ENCODE measurements at regions not wholly inside any gene's neighbourhood (a gene's known extent, or its start where the extent isn't known, plus 50 kb on each side); places are given as distances from the start of the nearest gene placed in this dataset.

DNA sequence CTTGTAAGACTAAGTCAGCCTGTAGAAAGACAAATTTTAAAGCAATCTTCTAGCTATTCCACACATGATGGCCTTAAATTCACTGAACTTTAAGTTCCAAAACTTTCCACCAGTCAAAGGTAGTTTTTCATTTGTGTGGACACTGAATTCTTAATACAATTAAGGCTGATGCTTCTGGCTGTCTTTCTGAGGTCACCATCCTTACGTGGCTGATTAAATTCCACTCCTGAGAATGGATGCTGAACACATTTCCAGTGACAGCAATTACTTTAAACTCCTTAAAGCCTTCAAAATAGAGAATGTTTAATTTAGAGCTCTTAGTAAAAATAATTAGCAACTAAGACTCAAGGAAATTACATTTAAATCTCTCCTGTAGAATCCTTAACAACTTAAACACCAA, 142.6 kb upstream of the COL1A2 start:
- peaks cover 1% of the 10 kb centered on the region for H3K4me1 ChIP-seq (ENCODE audit: insufficient read depth, low read length)
- no peak overlapping the region for H3K4me3 ChIP-seq (ENCODE audit: low read length)
- no peaks in the 10 kb centered on the region for H3K27me3 ChIP-seq (ENCODE audit: insufficient read depth, low read length)
- H3K36me3 ChIP-seq (ENCODE audit: insufficient read depth, low read length), result no peaks in the 10 kb centered on the region
- no peak overlapping the region for H2AFZ ChIP-seq (ENCODE audit: low read depth, low read length)
- H3K9me3 ChIP-seq (ENCODE audit: low read length), result no peaks in the 10 kb centered on the region

DNA sequence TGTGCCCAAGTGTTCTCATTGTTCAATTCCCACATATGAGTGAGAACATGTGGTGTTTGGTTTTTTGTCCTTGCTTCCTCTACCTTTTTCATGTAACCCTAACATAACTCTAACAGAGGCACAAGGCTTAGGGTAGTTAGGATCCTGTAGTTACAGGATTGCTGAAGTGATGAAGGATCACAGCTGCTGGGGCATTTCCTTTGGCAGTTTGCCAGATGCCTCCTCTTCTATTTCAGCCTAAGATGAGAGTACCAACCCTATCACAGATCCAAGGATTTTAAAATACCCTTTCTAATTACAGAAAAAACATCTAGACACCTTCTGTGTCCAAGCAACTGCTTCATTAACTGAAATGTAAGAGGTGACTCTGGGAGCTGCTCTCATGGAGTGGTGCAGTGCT, 141.7 kb upstream of the COL1A2 start:
- no peaks in the 10 kb centered on the region for H3K4me1 ChIP-seq (ENCODE audit: insufficient read depth, low read length)
- H3K4me3 ChIP-seq (ENCODE audit: low read length), result no peak overlapping the region
- H2AFZ ChIP-seq (ENCODE audit: low read depth, low read length), result no peak overlapping the region
- no peaks in the 10 kb centered on the region for H3K9me3 ChIP-seq (ENCODE audit: low read length)
- no peaks in the 10 kb centered on the region for H3K27me3 ChIP-seq (ENCODE audit: insufficient read depth, low read length)
- no peaks in the 10 kb centered on the region for H3K36me3 ChIP-seq (ENCODE audit: insufficient read depth, low read length)

DNA sequence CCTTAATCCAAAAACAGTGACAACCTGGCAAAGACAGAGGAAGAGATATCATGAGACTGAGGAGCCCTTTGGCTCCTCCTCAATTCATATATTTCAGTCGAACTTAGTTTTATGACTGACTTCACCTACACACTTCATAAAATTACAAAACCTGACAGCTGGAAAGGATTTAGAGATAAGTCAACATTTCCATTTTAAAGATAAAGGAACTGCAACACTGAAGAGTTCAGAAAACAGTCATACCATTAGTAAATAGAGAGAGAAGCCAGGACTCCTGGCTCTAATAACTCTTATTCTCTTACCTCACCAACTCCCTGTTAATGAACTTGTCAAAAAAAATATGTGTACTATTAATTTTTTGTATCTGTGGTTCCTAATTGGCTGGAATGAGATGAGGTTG, 141.0 kb upstream of the COL1A2 start:
- Histone ChIP-seq H3K27me3 (ENCODE audit: insufficient read depth, low read length) (no peaks in the 10 kb centered on the region), H3K9me3 (ENCODE audit: low read length) (no peaks in the 10 kb centered on the region), H2AFZ (ENCODE audit: low read depth, low read length) (no peak overlapping the region), H3K4me3 (ENCODE audit: low read length) (no peak overlapping the region), H3K36me3 (ENCODE audit: insufficient read depth, low read length) (no peaks in the 10 kb centered on the region), H3K4me1 (ENCODE audit: insufficient read depth, low read length) (no peaks in the 10 kb centered on the region)

DNA sequence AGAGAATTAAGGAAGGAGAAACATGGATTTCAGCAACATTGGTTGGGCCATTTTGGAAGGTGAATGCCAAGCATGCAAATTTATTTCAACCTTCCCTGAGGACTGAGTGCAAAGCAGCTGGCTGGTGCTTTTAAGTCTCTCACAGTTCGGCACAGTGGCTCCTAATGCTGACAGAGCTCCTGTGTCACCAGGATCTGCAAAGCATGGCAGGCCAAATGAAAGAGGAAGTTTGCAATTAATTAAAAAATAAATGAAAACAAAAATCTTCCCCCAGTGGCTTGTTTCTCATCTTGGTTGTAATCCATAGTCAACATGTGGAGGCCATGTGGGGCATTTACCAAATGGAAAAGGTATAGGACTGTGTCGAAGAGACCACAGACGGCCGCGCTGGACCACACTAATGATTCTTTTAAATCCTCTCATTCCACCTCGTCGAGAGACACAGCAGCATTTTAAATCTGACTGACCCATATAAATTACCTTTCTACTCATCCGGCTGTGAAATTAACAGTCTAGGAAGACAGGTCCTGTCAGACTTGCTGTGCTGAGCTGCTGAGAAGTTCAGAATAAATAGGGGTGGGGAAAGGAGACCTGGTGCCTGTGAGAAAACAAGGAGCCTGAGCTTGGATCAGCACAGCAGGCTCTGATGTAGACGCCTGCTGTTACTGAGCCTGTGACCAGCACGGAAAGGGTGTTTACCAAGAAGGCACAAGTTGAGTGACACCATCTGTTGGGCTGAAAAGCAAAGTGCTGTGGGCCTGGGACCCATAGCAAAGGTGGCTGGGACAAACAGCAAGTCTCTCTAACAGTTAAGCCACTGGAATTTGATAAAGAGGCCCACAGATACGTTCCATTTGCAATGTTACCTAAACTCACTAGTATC, 136.0 kb upstream of the COL1A2 start:
- Histone ChIP-seq H3K4me3 (ENCODE audit: low read length) (no peak overlapping the region), H3K36me3 (ENCODE audit: insufficient read depth, low read length) (no peaks in the 10 kb centered on the region), H2AFZ (ENCODE audit: low read depth, low read length) (peak overlapping the region; percentile 6), H3K9me3 (ENCODE audit: low read length) (no peaks in the 10 kb centered on the region), H3K27me3 (ENCODE audit: insufficient read depth, low read length) (no peaks in the 10 kb centered on the region), H3K4me1 (ENCODE audit: insufficient read depth, low read length) (no peaks in the 10 kb centered on the region)

DNA sequence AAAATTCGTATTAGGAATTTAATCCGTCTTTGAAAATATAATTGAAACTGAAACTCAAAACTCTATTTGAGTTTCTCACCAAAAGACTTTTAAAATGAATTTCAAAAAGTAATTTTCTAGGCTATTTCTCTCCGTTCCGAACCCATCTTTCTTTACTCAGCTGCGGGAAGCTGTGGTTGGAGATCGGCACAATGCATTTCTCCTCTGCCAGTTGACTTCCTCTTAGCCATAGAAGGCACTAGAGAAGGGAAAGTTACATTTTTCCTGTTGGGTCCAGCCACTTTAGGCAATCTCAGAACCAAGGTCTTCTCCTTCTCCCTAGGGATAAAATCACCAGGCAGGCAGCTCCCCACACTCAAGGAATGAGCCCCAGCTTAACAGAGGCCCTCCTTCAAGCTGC, 133.6 kb upstream of the COL1A2 start:
- no peaks in the 10 kb centered on the region for H3K27me3 ChIP-seq (ENCODE audit: insufficient read depth, low read length)
- H3K4me1 ChIP-seq (ENCODE audit: insufficient read depth, low read length), result peaks cover 8% of the 10 kb centered on the region
- no peak overlapping the region for H2AFZ ChIP-seq (ENCODE audit: low read depth, low read length)
- no peak overlapping the region for H3K4me3 ChIP-seq (ENCODE audit: low read length)
- no peaks in the 10 kb centered on the region for H3K9me3 ChIP-seq (ENCODE audit: low read length)
- H3K36me3 ChIP-seq (ENCODE audit: insufficient read depth, low read length), result no peaks in the 10 kb centered on the region

DNA sequence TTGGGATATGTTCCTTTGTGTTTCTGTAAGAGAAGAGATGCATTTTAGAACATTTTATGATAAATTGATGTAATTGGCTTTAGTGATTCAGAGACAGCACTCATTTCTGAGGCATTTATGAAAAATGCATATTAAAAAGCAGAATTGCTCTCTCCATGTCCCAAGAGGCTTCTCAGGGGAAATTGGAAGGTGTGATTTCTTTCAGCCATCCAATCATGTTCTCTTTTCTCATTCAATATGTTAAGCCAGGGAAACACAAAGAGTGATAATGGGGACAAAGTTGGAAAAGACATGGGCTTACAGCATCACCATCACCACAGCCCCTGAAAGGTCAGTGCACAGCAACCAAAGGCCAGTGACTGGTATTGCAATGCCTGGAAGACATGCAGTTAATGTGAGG, 129.9 kb upstream of the COL1A2 start:
- Histone ChIP-seq H2AFZ (ENCODE audit: low read depth, low read length) (no peak overlapping the region), H3K4me3 (ENCODE audit: low read length) (no peak overlapping the region), H3K36me3 (ENCODE audit: insufficient read depth, low read length) (no peaks in the 10 kb centered on the region), H3K27me3 (ENCODE audit: insufficient read depth, low read length) (no peaks in the 10 kb centered on the region), H3K4me1 (ENCODE audit: insufficient read depth, low read length) (peaks cover 8% of the 10 kb centered on the region), H3K9me3 (ENCODE audit: low read length) (no peaks in the 10 kb centered on the region)

DNA sequence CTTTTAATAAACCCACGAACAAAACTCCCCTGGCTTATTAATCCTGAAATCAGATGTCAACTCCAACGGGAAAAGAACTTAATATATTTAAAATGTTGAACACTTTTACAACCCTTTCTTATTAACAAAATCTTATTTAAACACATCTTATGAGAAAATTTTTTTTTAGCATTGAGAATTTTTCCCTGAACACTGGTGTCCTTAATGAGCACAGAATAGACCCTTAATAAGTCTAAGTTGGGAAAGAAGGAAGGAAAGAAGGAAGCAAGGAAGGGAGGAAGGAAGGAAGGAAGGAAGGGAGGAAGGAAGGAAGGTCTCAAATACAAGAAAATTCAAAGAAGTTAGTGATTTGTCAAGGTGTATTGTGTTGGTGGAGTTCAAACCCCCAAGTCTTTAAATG, 129.2 kb upstream of the COL1A2 start:
- peaks cover 8% of the 10 kb centered on the region for H3K4me1 ChIP-seq (ENCODE audit: insufficient read depth, low read length)
- H3K9me3 ChIP-seq (ENCODE audit: low read length), result no peaks in the 10 kb centered on the region
- no peaks in the 10 kb centered on the region for H3K27me3 ChIP-seq (ENCODE audit: insufficient read depth, low read length)
- no peak overlapping the region for H3K4me3 ChIP-seq (ENCODE audit: low read length)
- H2AFZ ChIP-seq (ENCODE audit: low read depth, low read length), result no peak overlapping the region
- H3K36me3 ChIP-seq (ENCODE audit: insufficient read depth, low read length), result no peaks in the 10 kb centered on the region

DNA sequence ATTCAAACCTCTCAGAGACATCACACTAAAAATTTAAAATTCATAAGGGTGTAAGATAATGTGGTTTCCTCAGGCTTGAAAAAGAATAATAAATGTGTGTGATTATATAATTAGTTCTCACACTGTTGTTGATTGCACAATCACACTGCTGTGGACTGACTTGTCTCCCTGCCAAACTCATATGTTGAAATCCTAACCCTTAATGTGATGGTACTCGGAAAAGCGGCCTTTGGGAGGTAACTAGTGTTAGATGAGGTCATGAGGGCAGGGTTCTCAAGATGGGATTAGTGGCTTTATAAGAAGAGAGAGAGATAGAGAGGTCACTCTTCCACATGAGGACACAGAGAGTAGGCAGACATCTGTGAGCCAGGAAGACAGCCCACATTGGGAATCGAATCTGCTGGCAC, 128.5 kb upstream of the COL1A2 start:
- Histone ChIP-seq H3K36me3 (ENCODE audit: insufficient read depth, low read length) (no peaks in the 10 kb centered on the region), H3K4me3 (ENCODE audit: low read length) (no peak overlapping the region), H3K27me3 (ENCODE audit: insufficient read depth, low read length) (no peaks in the 10 kb centered on the region), H3K9me3 (ENCODE audit: low read length) (no peaks in the 10 kb centered on the region), H3K4me1 (ENCODE audit: insufficient read depth, low read length) (peaks cover 8% of the 10 kb centered on the region), H2AFZ (ENCODE audit: low read depth, low read length) (no peak overlapping the region)

DNA sequence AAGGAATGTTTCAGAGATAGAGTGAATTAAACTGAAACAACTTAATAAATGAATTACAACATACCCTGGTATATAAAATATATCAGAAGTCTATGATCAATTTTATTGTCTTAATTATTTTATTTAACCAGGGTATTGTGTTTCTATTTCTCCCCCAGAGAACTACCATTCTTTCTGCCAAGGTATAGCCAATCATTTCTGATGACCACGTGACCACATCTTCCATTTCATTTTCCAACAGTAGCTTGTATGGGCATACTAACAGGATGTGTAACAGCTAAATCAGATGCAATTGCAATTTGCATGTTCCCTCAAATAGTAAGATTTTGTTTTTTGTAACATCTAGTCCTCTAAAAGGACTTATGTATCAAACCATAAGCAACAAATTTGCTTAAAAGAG, 123.9 kb upstream of the COL1A2 start:
- H2AFZ ChIP-seq (ENCODE audit: low read depth, low read length), result no peak overlapping the region
- H3K9me3 ChIP-seq (ENCODE audit: low read length), result no peaks in the 10 kb centered on the region
- peaks cover 11% of the 10 kb centered on the region for H3K4me1 ChIP-seq (ENCODE audit: insufficient read depth, low read length)
- H3K4me3 ChIP-seq (ENCODE audit: low read length), result no peak overlapping the region
- no peaks in the 10 kb centered on the region for H3K27me3 ChIP-seq (ENCODE audit: insufficient read depth, low read length)
- H3K36me3 ChIP-seq (ENCODE audit: insufficient read depth, low read length), result no peaks in the 10 kb centered on the region

DNA sequence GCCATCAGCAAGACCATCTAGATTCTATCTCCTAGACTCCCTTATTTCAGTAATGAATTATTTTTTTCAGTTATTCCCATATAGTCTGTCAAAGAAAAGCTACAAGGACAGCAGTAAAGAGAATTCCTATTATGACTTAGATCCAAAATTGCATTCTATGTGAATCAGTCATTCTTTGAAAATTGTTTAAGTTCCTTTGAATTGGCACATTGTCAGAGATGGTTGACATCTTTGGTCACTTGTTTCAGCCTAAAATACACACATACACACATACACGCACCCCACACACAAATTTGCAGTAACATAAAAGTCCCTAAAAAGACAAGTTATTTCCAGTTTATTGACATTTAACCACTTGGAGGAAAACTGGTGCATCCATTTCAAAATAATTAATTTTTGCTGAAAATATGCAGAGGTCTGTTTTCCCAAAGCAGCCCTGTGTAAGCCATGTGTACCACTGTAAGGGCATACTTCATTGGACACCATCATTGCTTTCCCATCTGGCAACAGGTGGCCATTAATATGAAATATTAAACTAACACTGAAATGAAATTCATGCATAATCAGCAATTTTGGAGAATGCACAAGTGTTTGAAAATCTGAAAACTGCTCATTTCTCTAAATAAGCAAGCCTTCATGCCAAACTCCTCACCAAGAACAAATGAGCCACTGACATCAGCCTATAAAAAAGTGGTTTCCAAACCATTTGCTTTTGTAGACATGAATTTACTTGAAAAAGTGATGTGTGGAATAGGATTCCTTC, 121.7 kb upstream of the COL1A2 start:
- Histone ChIP-seq H3K36me3 (ENCODE audit: insufficient read depth, low read length) (no peaks in the 10 kb centered on the region), H3K4me3 (ENCODE audit: low read length) (no peak overlapping the region), H3K9me3 (ENCODE audit: low read length) (no peaks in the 10 kb centered on the region), H3K27me3 (ENCODE audit: insufficient read depth, low read length) (no peaks in the 10 kb centered on the region), H2AFZ (ENCODE audit: low read depth, low read length) (no peak overlapping the region), H3K4me1 (ENCODE audit: insufficient read depth, low read length) (peaks cover 31% of the 10 kb centered on the region)

DNA sequence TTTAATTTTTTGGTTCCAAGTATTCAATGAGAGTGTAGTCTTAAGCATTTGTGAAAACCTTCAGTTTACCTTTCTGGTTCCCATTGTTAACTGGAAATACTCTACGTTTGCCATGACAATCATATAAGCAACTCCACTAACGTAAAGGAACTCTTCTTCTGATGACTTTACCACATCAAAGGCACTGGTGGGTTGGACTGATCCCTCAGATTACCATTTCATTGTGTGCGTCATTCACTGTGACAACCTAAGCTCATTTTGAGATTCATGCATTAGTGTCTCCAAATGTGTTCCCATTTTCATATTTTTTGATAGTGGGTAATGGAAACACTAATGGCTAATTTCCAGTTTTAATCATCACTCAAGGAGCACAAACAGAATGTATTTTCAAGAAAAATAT, 119.9 kb upstream of the COL1A2 start:
- H3K9me3 ChIP-seq (ENCODE audit: low read length), result no peaks in the 10 kb centered on the region
- H3K27me3 ChIP-seq (ENCODE audit: insufficient read depth, low read length), result no peaks in the 10 kb centered on the region
- H2AFZ ChIP-seq (ENCODE audit: low read depth, low read length), result no peak overlapping the region
- H3K4me3 ChIP-seq (ENCODE audit: low read length), result no peak overlapping the region
- H3K4me1 ChIP-seq (ENCODE audit: insufficient read depth, low read length), result peaks cover 32% of the 10 kb centered on the region
- H3K36me3 ChIP-seq (ENCODE audit: insufficient read depth, low read length), result no peaks in the 10 kb centered on the region

DNA sequence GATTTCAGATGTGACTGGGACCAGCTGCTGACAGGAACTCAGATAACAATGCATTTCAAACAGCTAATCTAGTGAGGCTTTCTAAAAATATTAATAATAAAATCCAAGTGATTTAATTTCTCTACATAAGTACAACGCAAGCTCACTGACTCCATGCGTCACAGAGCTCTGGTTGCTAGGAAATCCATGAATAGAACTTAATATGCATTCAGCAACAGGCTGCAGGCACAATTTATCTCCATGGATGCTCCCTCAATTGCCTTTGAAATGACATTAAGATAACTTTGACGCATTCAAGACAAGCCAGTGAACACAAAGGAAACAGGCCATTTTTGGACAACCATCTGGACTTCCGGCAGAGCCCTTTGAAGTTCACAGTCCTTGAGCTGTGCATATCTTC, 118.7 kb upstream of the COL1A2 start:
- peaks cover 39% of the 10 kb centered on the region for H3K4me1 ChIP-seq (ENCODE audit: insufficient read depth, low read length)
- H2AFZ ChIP-seq (ENCODE audit: low read depth, low read length), result peak overlapping the region; percentile 40
- H3K36me3 ChIP-seq (ENCODE audit: insufficient read depth, low read length), result no peaks in the 10 kb centered on the region
- H3K9me3 ChIP-seq (ENCODE audit: low read length), result no peaks in the 10 kb centered on the region
- H3K27me3 ChIP-seq (ENCODE audit: insufficient read depth, low read length), result no peaks in the 10 kb centered on the region
- H3K4me3 ChIP-seq (ENCODE audit: low read length), result no peak overlapping the region

DNA sequence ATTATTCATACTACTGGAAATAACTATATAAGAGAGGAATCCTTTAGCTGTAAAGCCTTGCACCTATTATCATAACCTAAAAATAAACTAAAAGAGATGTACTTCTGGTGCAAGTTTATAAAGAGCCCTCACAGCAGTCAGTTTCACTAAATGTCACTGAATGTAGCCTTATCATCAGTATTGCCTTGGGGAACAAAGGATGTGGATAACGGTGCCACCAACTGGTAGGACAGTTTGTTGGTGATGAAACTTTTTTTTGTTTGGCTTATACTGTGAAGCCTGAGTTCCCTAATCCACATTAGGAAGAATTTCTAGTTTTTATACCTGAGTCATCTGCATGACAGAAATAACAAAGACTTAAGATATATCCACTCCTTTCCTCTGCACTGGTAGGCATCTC, 117.9 kb upstream of the COL1A2 start:
- no peaks in the 10 kb centered on the region for H3K27me3 ChIP-seq (ENCODE audit: insufficient read depth, low read length)

More for the DNA sequence above, 117.9 kb upstream of the COL1A2 start:
- peaks cover 44% of the 10 kb centered on the region for H3K4me1 ChIP-seq (ENCODE audit: insufficient read depth, low read length)
- H3K36me3 ChIP-seq (ENCODE audit: insufficient read depth, low read length), result no peaks in the 10 kb centered on the region
- H3K9me3 ChIP-seq (ENCODE audit: low read length), result no peaks in the 10 kb centered on the region
- no peak overlapping the region for H2AFZ ChIP-seq (ENCODE audit: low read depth, low read length)
- H3K4me3 ChIP-seq (ENCODE audit: low read length), result no peak overlapping the region

All from neuron (in vitro differentiated cells).